HEK293 (cell line): ENCODE measurements at regions not wholly inside any gene's neighbourhood (a gene's known extent, or its start where the extent isn't known, plus 50 kb on each side); places are given as distances from the start of the nearest gene placed in this dataset.
"Not testable (repeated sequence)": the region's sequence is repeated elsewhere in the genome, so short reads cannot be mapped to it uniquely, and the experiment has no call there.

ENCODE experiments used
- CTCF ChIA-PET: fragments of 350-600 bp; formaldehyde crosslinking; extraction: SDS; loops from one replicate; lab custom pipeline; 2021; ENCODE audit warnings: antibody characterized with exemption; lab: Yijun Ruan, JAX
- POLR2A ChIA-PET: fragments of 300-600 bp; formaldehyde crosslinking; extraction: SDS; loops from one replicate; lab custom pipeline; 2020; ENCODE audit warnings: antibody characterized with exemption, inconsistent platforms; lab: Yijun Ruan, JAX
- H3K27ac ChIP-seq: fragments of 200-500 bp; sonication (Bioruptor generic); 2 replicates; pipeline ENCODE4 v1.5.1; 2014; ENCODE audit warnings: low read depth, low read length, control low read depth, inconsistent platforms; ENCODE audit errors: extremely low read depth
- H3K36me3 ChIP-seq, 2 experiments: fragments of 200-500 bp in 1 of 2; sonication (Bioruptor generic) in 1 of 2; 1 replicate in 1 of 2; 2 replicates in 1 of 2; pipeline ENCODE4 v1.5.1; 2014 to 2017; ENCODE audit warnings: inconsistent platforms in 2 of 2, low read length in 2 of 2; ENCODE audit not compliant: control insufficient read depth in 2 of 2, insufficient read depth in 1 of 2
- H3K4me1 ChIP-seq: fragments of 200-500 bp; sonication (Bioruptor generic); 2 replicates; pipeline ENCODE4 v1.5.1; 2014; ENCODE audit warnings: mild to moderate bottlenecking, low read length, inconsistent platforms; ENCODE audit not compliant: control insufficient read depth, insufficient read depth
- H3K4me3 ChIP-seq: 2 replicates; pipeline ENCODE4 v1.5.1; 2011; ENCODE audit warnings: low read depth, mild to moderate bottlenecking, control low read depth, low read length, moderate library complexity
- H3K9me3 ChIP-seq: fragments of 200-500 bp; sonication (Bioruptor generic); 2 replicates; pipeline ENCODE4 v1.5.1; 2014; ENCODE audit warnings: low read depth, low read length, inconsistent platforms; ENCODE audit not compliant: control insufficient read depth, insufficient read depth
- AEBP2 ChIP-seq: fragments of 450-650 bp; formaldehyde crosslinking; IDR thresholded peaks from 2 replicates; pipeline ENCODE4 v1.5.1; 2016; ENCODE audit warnings: missing biosample characterization, missing genetic modification characterization, borderline replicate concordance
- ZBTB11 ChIP-seq: fragments of 450-650 bp; formaldehyde crosslinking; conservative IDR thresholded peaks from 2 replicates; pipeline ENCODE4 v1.5.1; 2016; ENCODE audit warnings: low read depth, missing biosample characterization, missing genetic modification characterization
- ZBTB8A ChIP-seq: fragments of 450-650 bp; formaldehyde crosslinking; IDR thresholded peaks from 2 replicates; pipeline ENCODE4 v1.5.1; 2016; ENCODE audit warnings: missing biosample characterization, missing genetic modification characterization
- ZNF121 ChIP-seq: fragments of 450-650 bp; formaldehyde crosslinking; IDR thresholded peaks from 2 replicates; pipeline ENCODE4 v1.5.1; 2016; ENCODE audit warnings: missing biosample characterization, missing genetic modification characterization
- ZNF140 ChIP-seq: fragments of 450-650 bp; formaldehyde crosslinking; IDR thresholded peaks from 2 replicates; pipeline ENCODE4 v1.5.1; 2016; ENCODE audit warnings: missing biosample characterization, missing genetic modification characterization
- ZNF266 ChIP-seq: fragments of 450-650 bp; formaldehyde crosslinking; IDR thresholded peaks from 2 replicates; pipeline ENCODE4 v1.5.1; 2016; ENCODE audit warnings: missing biosample characterization, missing genetic modification characterization, low read depth
- ZNF292 ChIP-seq: fragments of 450-650 bp; formaldehyde crosslinking; IDR thresholded peaks from 2 replicates; pipeline ENCODE4 v1.5.1; 2016; ENCODE audit warnings: low read depth, missing biosample characterization, missing genetic modification characterization, borderline replicate concordance
- ZNF394 ChIP-seq: fragments of 450-650 bp; formaldehyde crosslinking; IDR thresholded peaks from 2 replicates; pipeline ENCODE4 v1.5.1; 2016; ENCODE audit warnings: missing biosample characterization, missing genetic modification characterization, mild to moderate bottlenecking, moderate library complexity, borderline replicate concordance
- ZNF426 ChIP-seq: fragments of 450-650 bp; formaldehyde crosslinking; IDR thresholded peaks from 2 replicates; pipeline ENCODE4 v1.5.1; 2017; ENCODE audit warnings: missing biosample characterization, missing genetic modification characterization, mild to moderate bottlenecking, inconsistent platforms, moderate library complexity
- ZNF433 ChIP-seq: fragments of 450-650 bp; formaldehyde crosslinking; IDR thresholded peaks from 2 replicates; pipeline ENCODE4 v1.5.1; 2016; ENCODE audit warnings: missing biosample characterization, missing genetic modification characterization, low read depth
- ZNF529 ChIP-seq: fragments of 450-650 bp; formaldehyde crosslinking; IDR thresholded peaks from 2 replicates; pipeline ENCODE4 v1.5.1; 2017; ENCODE audit warnings: missing genetic modification characterization, missing biosample characterization; ENCODE audit not compliant: insufficient replicate concordance
- ZNF555 ChIP-seq: fragments of 450-650 bp; formaldehyde crosslinking; conservative IDR thresholded peaks from 2 replicates; pipeline ENCODE4 v1.5.1; 2017; ENCODE audit warnings: missing biosample characterization, mild to moderate bottlenecking, missing genetic modification characterization, inconsistent platforms
- ZNF560 ChIP-seq: fragments of 450-650 bp; formaldehyde crosslinking; IDR thresholded peaks from 2 replicates; pipeline ENCODE4 v1.5.1; 2017; ENCODE audit warnings: missing biosample characterization, missing genetic modification characterization, borderline replicate concordance
- ZNF623 ChIP-seq: fragments of 450-650 bp; formaldehyde crosslinking; IDR thresholded peaks from 2 replicates; pipeline ENCODE4 v1.5.1; 2016; ENCODE audit warnings: missing biosample characterization, missing genetic modification characterization
- ZNF654 ChIP-seq: fragments of 450-650 bp; formaldehyde crosslinking; IDR thresholded peaks from 2 replicates; pipeline ENCODE4 v1.5.1; 2016; ENCODE audit warnings: low read depth, missing biosample characterization, missing genetic modification characterization
- ZNF664 ChIP-seq: fragments of 450-650 bp; formaldehyde crosslinking; IDR thresholded peaks from 2 replicates; pipeline ENCODE4 v1.5.1; 2016; ENCODE audit warnings: missing biosample characterization, missing genetic modification characterization
- TF ChIP-seq, protein P1 (sequence below): fragments of 450-650 bp; formaldehyde crosslinking; conservative IDR thresholded peaks from 2 replicates; pipeline ENCODE4 v1.5.1; 2016; ENCODE audit warnings: low read depth, missing biosample characterization, missing genetic modification characterization
- TF ChIP-seq, protein P2 (sequence below): fragments of 450-650 bp; formaldehyde crosslinking; IDR thresholded peaks from 2 replicates; pipeline ENCODE4 v1.5.1; 2016; ENCODE audit warnings: missing biosample characterization, missing genetic modification characterization

GRCh38 chr10:21034770-21035169 lies 137.7 kb upstream of the NEBL start:
- H3K9me3 ChIP-seq, H3K36me3 ChIP-seq, H3K4me3 ChIP-seq, POLR2A ChIA-PET, H3K27ac ChIP-seq, H3K4me1 ChIP-seq: not testable (repeated sequence)
- CTCF ChIA-PET, result interaction anchor here (0.6 kb wide), 1 partner anchor 165 kb away, joined by 3 read pairs; no protein-coding TSS in a partner anchor
- TF ChIP-seq ZNF555 (peak; percentile 55), ZNF140 (tag by site-specific recombination) (peak; percentile 64; the same call in 1 of the 2 replicates), ZNF529 (peak; percentile 32), ZNF623 (tag by site-specific recombination) (peak; percentile 46), ZNF266 (tag by site-specific recombination) (0 out of 2 replicates have a peak, but pooled peaks have one; percentile 22), ZNF433 (tag by site-specific recombination) (peak; percentile 45; the same call in 1 of the 2 replicates), ZNF560 (tag by site-specific recombination) (peak; percentile 49; the same call in 1 of the 2 replicates), ZBTB11 (tag by site-specific recombination) (peak; percentile 65), ZNF664 (peak; percentile 30; the same call in 1 of the 2 replicates), AEBP2 (peak; percentile 45; the same call in 1 of the 2 replicates), ZBTB8A (tag by site-specific recombination) (peak; percentile 57), ZNF292 (tag by site-specific recombination) (peak; percentile 73; the same call in 1 of the 2 replicates), ZNF654 (tag by site-specific recombination) (peak; percentile 14; the same call in 1 of the 2 replicates), ZNF426 (tag by site-specific recombination) (peak; percentile 69), ZNF121 (tag by site-specific recombination) (0 out of 2 replicates have a peak, but pooled peaks have one; percentile 37), ZNF394 (tag by site-specific recombination) (peak; percentile 90)
- TF ChIP-seq, protein P1, sequence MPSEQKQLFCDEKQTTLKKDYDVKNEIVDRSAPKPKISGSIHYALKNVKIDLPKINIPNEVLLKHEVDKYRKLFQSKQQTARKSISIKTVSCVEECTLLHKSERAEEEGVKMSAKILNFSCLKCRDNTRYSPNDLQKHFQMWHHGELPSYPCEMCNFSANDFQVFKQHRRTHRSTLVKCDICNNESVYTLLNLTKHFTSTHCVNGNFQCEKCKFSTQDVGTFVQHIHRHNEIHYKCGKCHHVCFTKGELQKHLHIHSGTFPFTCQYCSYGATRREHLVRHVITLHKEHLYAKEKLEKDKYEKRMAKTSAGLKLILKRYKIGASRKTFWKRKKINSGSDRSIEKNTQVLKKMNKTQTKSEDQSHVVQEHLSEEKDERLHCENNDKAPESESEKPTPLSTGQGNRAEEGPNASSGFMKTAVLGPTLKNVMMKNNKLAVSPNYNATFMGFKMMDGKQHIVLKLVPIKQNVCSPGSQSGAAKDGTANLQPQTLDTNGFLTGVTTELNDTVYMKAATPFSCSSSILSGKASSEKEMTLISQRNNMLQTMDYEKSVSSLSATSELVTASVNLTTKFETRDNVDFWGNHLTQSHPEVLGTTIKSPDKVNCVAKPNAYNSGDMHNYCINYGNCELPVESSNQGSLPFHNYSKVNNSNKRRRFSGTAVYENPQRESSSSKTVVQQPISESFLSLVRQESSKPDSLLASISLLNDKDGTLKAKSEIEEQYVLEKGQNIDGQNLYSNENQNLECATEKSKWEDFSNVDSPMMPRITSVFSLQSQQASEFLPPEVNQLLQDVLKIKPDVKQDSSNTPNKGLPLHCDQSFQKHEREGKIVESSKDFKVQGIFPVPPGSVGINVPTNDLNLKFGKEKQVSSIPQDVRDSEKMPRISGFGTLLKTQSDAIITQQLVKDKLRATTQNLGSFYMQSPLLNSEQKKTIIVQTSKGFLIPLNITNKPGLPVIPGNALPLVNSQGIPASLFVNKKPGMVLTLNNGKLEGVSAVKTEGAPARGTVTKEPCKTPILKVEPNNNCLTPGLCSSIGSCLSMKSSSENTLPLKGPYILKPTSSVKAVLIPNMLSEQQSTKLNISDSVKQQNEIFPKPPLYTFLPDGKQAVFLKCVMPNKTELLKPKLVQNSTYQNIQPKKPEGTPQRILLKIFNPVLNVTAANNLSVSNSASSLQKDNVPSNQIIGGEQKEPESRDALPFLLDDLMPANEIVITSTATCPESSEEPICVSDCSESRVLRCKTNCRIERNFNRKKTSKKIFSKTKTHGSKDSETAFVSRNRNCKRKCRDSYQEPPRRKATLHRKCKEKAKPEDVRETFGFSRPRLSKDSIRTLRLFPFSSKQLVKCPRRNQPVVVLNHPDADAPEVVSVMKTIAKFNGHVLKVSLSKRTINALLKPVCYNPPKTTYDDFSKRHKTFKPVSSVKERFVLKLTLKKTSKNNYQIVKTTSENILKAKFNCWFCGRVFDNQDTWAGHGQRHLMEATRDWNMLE (tag by site-specific recombination), result peak; percentile 78
- TF ChIP-seq, protein P2, sequence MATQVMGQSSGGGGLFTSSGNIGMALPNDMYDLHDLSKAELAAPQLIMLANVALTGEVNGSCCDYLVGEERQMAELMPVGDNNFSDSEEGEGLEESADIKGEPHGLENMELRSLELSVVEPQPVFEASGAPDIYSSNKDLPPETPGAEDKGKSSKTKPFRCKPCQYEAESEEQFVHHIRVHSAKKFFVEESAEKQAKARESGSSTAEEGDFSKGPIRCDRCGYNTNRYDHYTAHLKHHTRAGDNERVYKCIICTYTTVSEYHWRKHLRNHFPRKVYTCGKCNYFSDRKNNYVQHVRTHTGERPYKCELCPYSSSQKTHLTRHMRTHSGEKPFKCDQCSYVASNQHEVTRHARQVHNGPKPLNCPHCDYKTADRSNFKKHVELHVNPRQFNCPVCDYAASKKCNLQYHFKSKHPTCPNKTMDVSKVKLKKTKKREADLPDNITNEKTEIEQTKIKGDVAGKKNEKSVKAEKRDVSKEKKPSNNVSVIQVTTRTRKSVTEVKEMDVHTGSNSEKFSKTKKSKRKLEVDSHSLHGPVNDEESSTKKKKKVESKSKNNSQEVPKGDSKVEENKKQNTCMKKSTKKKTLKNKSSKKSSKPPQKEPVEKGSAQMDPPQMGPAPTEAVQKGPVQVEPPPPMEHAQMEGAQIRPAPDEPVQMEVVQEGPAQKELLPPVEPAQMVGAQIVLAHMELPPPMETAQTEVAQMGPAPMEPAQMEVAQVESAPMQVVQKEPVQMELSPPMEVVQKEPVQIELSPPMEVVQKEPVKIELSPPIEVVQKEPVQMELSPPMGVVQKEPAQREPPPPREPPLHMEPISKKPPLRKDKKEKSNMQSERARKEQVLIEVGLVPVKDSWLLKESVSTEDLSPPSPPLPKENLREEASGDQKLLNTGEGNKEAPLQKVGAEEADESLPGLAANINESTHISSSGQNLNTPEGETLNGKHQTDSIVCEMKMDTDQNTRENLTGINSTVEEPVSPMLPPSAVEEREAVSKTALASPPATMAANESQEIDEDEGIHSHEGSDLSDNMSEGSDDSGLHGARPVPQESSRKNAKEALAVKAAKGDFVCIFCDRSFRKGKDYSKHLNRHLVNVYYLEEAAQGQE (tag by site-specific recombination), result 0 out of 2 replicates have a peak, but pooled peaks have one; percentile 23
